PC-9 (cell line): ENCODE measurements at regions not wholly inside any gene's neighbourhood (a gene's known extent, or its start where the extent isn't known, plus 50 kb on each side); places are given as distances from the start of the nearest gene placed in this dataset.

Experiments
- BruUV-seq: library from RNA; stranded (reverse); fragments of 400-500 nt; replicated peaks from 2 replicates; lab custom pipeline; 2021; lab: Mats Ljungman, UMichigan
- CTCF ChIA-PET: fragments of 300-600 bp; sonication (Branson Sonifier 250); formaldehyde crosslinking; loops from one replicate; lab custom pipeline; 2022; ENCODE audit warnings: antibody characterized with exemption; lab: Charles Lee
- POLR2A ChIA-PET: fragments of 300-600 bp; sonication (Branson Sonifier 250); formaldehyde crosslinking; loops from one replicate; lab custom pipeline; 2022; ENCODE audit warnings: antibody characterized with exemption; ENCODE audit not compliant: unreplicated experiment; lab: Charles Lee
- DNase-seq, 2 experiments: peaks; one replicate each; pipeline versions ENCODE4 v3.0.0 to v3.0.0-alpha.2; 2015 to 2022; ENCODE audit warnings: mixed read lengths in 1 of 2
- H2AFZ ChIP-seq: fragments of 200-600 bp; sonication (generic); 2 replicates; pipeline ENCODE4 v1.8.1; 2017; ENCODE audit warnings: antibody characterized with exemption
- H3F3A ChIP-seq: fragments of 200-600 bp; sonication (generic); 2 replicates; pipeline ENCODE4 v1.8.1; 2017; ENCODE audit warnings: antibody characterized with exemption, mild to moderate bottlenecking, low read depth; ENCODE audit not compliant: insufficient read depth
- H3K27ac ChIP-seq: fragments of 200-600 bp; sonication (generic); 2 replicates; pipeline ENCODE4 v1.6.1; 2016; ENCODE audit warnings: mixed run types
- H3K27me3 ChIP-seq: fragments of 200-600 bp; sonication (generic); 2 replicates; pipeline ENCODE4 v1.6.1; 2016; ENCODE audit warnings: low read depth, mixed run types; ENCODE audit not compliant: insufficient read depth
- H3K36me3 ChIP-seq: fragments of 200-600 bp; sonication (generic); 2 replicates; pipeline ENCODE4 v1.6.1; 2016; ENCODE audit warnings: low read depth, mixed run types
- H3K4me1 ChIP-seq: fragments of 200-600 bp; sonication (generic); replicated peaks from 2 replicates; pipeline ENCODE4 v1.6.1; 2016; ENCODE audit warnings: mixed run types; ENCODE audit not compliant: insufficient read depth
- H3K4me2 ChIP-seq: fragments of 200-600 bp; sonication (generic); 2 replicates; pipeline ENCODE4 v1.6.1; 2017; ENCODE audit warnings: mixed run types
- H3K4me3 ChIP-seq: fragments of 200-600 bp; sonication (generic); 2 replicates; pipeline ENCODE4 v1.6.1; 2016; ENCODE audit warnings: mixed run types
- H3K79me2 ChIP-seq: fragments of 200-600 bp; sonication (generic); 2 replicates; pipeline ENCODE4 v1.6.1; 2017; ENCODE audit warnings: low read depth, mixed run types
- H3K9me2 ChIP-seq: fragments of 200-600 bp; sonication (generic); 2 replicates; pipeline ENCODE4 v1.8.1; 2017; ENCODE audit warnings: mild to moderate bottlenecking; ENCODE audit not compliant: insufficient read depth
- H3K9me3 ChIP-seq: fragments of 200-600 bp; sonication (generic); 2 replicates; pipeline ENCODE4 v1.8.1; 2016; ENCODE audit warnings: low read depth; ENCODE audit not compliant: insufficient read depth
- H4K20me1 ChIP-seq: fragments of 200-600 bp; sonication (generic); 2 replicates; pipeline ENCODE4 v1.8.1; 2017; ENCODE audit not compliant: insufficient read depth
- EZH2 ChIP-seq: fragments of 200-600 bp; sonication (generic); IDR thresholded peaks from 2 replicates; pipeline ENCODE4 v1.8.0; 2017; ENCODE audit warnings: antibody characterized with exemption, low read depth
- intact Hi-C: fragments of 100-400 bp; cut with micrococcal nuclease; formaldehyde crosslinking; loops from one replicate; pipeline ENCODE4 v1.10.0; 2022; ENCODE audit not compliant: unreplicated experiment
- TF ChIP-seq, protein P1 (sequence below): fragments of 200-600 bp; sonication (generic); conservative IDR thresholded peaks from 2 replicates; pipeline ENCODE4 v1.6.1; 2017; ENCODE audit warnings: mixed run types, antibody characterized with exemption, mild to moderate bottlenecking, moderate library complexity

DNA sequence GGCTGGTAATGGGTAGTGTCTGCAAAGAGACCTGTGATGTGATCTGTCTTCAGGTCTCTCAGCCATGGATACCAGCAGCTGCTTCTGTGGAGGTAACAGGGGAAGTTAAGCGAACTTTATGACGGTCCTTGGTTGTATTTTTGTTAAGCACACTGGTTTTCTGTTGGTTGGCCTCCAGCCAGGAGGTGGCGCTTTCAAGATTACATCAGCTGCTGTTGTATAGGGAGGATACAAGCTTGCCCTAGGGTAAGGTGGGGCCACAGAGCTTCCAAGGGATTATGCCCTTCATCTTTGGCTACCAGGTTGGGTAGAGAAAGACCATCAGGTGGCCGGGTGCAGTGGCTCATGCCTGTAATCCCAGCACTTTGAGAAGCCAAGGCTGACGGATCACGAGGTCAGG, 834.2 kb upstream of the GALNTL6 start:
- no peak overlapping the region for H2AFZ ChIP-seq
- no peak for DNase-seq
- no peak overlapping the region; the same call in 1 of the 2 replicates for H3K4me2 ChIP-seq
- no peak overlapping the region for H3K27ac ChIP-seq
- H3F3A ChIP-seq, result no peaks in the 10 kb centered on the region
- POLR2A ChIA-PET, result no interaction called here
- no peaks in the 10 kb centered on the region for H3K9me3 ChIP-seq
- no peaks in the 10 kb centered on the region for H4K20me1 ChIP-seq
- H3K79me2 ChIP-seq, result no peaks in the 10 kb centered on the region
- H3K9me2 ChIP-seq, result no peaks in the 10 kb centered on the region
- no peaks in the 10 kb centered on the region for H3K36me3 ChIP-seq
- no peaks in the 10 kb centered on the region for H3K4me1 ChIP-seq
- H3K4me3 ChIP-seq, result no peak overlapping the region
- CTCF ChIA-PET, result no interaction called here
- intact Hi-C loops, result no loop called here
- TF ChIP-seq EZH2, result no peak
- H3K27me3 ChIP-seq, result no peaks in the 10 kb centered on the region
- BruUV-seq, result no TSS peak

DNA sequence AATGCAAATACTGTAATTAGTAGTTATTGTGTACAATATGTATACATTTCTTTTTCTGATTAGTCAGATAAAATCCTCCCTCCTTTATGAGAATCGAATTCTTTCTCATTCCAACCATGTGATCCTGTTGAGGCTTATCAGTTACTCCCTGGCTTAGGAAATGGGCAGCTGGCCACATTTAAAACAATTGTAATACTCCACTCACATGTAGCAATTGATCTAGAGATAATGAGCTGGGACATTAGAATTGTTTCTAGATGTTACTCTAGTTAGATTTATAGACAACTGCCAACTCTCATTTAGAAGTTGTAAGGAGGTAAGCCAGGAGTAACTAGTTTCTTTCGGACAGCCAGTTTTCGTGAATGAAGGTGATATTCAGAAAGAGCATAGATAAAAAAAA, 859.3 kb upstream of the AADAT start:
- H3K79me2 ChIP-seq, result no peaks in the 10 kb centered on the region
- no peaks in the 10 kb centered on the region for H3K9me3 ChIP-seq
- H3K4me3 ChIP-seq, result no peak overlapping the region
- CTCF ChIA-PET, result no interaction called here
- H3K9me2 ChIP-seq, result no peaks in the 10 kb centered on the region
- H3K4me2 ChIP-seq, result no peak overlapping the region
- no peaks in the 10 kb centered on the region for H3K4me1 ChIP-seq
- H3K36me3 ChIP-seq, result no peaks in the 10 kb centered on the region
- H3F3A ChIP-seq, result no peaks in the 10 kb centered on the region
- BruUV-seq, result no TSS peak
- intact Hi-C loops, result loop anchor here (2.0 kb wide), 1 partner anchor 20 kb away; no protein-coding TSS in a partner anchor
- no peak overlapping the region for H3K27ac ChIP-seq
- no peak for DNase-seq
- TF ChIP-seq EZH2, result no peak
- TF ChIP-seq, protein P1, sequence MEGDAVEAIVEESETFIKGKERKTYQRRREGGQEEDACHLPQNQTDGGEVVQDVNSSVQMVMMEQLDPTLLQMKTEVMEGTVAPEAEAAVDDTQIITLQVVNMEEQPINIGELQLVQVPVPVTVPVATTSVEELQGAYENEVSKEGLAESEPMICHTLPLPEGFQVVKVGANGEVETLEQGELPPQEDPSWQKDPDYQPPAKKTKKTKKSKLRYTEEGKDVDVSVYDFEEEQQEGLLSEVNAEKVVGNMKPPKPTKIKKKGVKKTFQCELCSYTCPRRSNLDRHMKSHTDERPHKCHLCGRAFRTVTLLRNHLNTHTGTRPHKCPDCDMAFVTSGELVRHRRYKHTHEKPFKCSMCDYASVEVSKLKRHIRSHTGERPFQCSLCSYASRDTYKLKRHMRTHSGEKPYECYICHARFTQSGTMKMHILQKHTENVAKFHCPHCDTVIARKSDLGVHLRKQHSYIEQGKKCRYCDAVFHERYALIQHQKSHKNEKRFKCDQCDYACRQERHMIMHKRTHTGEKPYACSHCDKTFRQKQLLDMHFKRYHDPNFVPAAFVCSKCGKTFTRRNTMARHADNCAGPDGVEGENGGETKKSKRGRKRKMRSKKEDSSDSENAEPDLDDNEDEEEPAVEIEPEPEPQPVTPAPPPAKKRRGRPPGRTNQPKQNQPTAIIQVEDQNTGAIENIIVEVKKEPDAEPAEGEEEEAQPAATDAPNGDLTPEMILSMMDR, result no peak
- POLR2A ChIA-PET, result no interaction called here
- H4K20me1 ChIP-seq, result no peaks in the 10 kb centered on the region
- H2AFZ ChIP-seq, result no peak overlapping the region
- no peaks in the 10 kb centered on the region for H3K27me3 ChIP-seq

DNA sequence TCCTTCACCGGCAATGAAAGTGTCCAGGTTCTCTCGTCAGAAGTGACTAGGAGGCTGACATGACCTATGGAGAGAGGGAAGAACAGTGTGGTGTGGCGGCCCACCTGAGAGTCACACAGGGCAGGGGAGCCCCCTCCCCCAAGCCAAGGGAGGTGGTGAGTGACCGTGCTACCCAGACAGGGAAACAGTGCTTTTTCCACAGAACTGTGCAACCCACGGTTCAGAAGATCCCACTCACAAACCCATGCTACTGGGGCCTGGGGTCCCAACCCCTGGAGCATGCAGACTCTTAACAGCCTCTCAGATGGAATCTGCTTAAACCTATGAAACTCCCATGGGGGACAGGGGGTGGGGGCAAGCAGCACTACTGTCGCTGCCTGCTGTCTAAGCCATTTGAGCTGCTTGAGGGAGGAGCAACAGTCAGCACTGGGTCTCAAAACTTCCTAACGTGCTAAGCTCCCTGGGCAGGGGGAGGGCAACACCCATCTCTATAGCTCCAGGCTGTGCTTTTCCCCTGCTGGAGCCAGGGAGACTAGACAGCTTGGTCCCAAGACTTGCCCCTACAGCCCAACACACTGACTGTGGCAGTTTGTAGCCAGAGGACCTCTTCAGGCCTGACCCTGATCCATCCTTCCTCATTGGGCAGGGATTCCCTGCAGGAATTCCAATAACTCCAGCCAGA, 850.4 kb upstream of the AADAT start:
- intact Hi-C loops, result no loop called here
- no peaks in the 10 kb centered on the region for H3K27me3 ChIP-seq
- no peaks in the 10 kb centered on the region for H3F3A ChIP-seq
- BruUV-seq, result no TSS peak
- no peaks in the 10 kb centered on the region for H3K9me3 ChIP-seq
- POLR2A ChIA-PET, result no interaction called here
- H3K9me2 ChIP-seq, result no peaks in the 10 kb centered on the region
- H2AFZ ChIP-seq, result no peak overlapping the region
- TF ChIP-seq, protein P1, result no peak
- TF ChIP-seq EZH2, result no peak
- H3K36me3 ChIP-seq, result no peaks in the 10 kb centered on the region
- H4K20me1 ChIP-seq, result no peaks in the 10 kb centered on the region
- H3K4me2 ChIP-seq, result no peak overlapping the region
- CTCF ChIA-PET, result no interaction called here
- H3K4me3 ChIP-seq, result no peak overlapping the region
- DNase-seq, result no peak
- H3K79me2 ChIP-seq, result no peaks in the 10 kb centered on the region
- no peaks in the 10 kb centered on the region for H3K4me1 ChIP-seq
- no peak overlapping the region for H3K27ac ChIP-seq

DNA sequence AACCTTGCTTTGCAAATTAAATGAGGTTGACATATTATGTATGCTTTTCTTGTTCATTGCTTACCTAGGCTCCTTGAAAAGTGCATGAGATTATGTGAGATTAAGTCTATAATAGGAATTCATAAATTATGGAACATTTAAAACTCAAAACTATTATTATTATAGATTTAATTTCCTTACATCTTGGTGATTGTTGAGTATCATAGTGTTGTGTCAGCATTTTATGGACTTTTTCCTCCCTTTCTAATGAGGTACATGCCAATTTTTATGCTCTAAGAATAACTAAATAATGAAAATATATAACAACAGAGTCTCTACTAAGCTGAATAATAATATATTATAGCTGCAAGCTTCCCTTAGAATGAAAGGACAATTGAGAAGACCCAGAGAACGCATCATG, 848.8 kb upstream of the AADAT start:
- BruUV-seq, result no TSS peak
- intact Hi-C loops, result no loop called here

More for the DNA sequence above, 848.8 kb upstream of the AADAT start:
- Histone ChIP-seq H3K4me2 (no peak overlapping the region), H3K9me2 (no peaks in the 10 kb centered on the region), H4K20me1 (no peaks in the 10 kb centered on the region), H2AFZ (no peak overlapping the region), H3F3A (no peaks in the 10 kb centered on the region), H3K4me1 (no peaks in the 10 kb centered on the region), H3K27me3 (no peaks in the 10 kb centered on the region), H3K36me3 (no peaks in the 10 kb centered on the region), H3K4me3 (no peak overlapping the region), H3K9me3 (no peaks in the 10 kb centered on the region), H3K27ac (no peak overlapping the region), H3K79me2 (no peaks in the 10 kb centered on the region)
- ChIA-PET CTCF (no interaction called here), POLR2A (no interaction called here)
- no peak for TF ChIP-seq EZH2
- TF ChIP-seq, protein P1, result no peak
- DNase-seq, result no peak
